ENCODE measurements at regions not wholly inside any gene's neighbourhood (a gene's known extent, or its start where the extent isn't known, plus 50 kb on each side); places are given as distances from the start of the nearest gene placed in this dataset.

GRCh38 chr12:111038077-111038476, 117.7 kb upstream of the MYL2 start:
- no peaks in the 10 kb centered on the region for H3K9me2 ChIP-seq (replicated peaks; ENCODE audit: insufficient read depth)
- no peaks in the 10 kb centered on the region for H3K79me2 ChIP-seq
- H3K27me3 ChIP-seq = peaks cover 62% of the 10 kb centered on the region
- no peak overlapping the region for H3K27ac ChIP-seq
- no peak overlapping the region for H3K4me2 ChIP-seq
- H2AFZ ChIP-seq = no peak overlapping the region
- H3K36me3 ChIP-seq (replicated peaks; ENCODE audit: insufficient read depth, low read depth) = no peaks in the 10 kb centered on the region
- no peak for DNase-seq (ENCODE audit: low spot score)
- H3K9me3 ChIP-seq (ENCODE audit: low read depth) = no peaks in the 10 kb centered on the region
- H3K4me3 ChIP-seq = no peak overlapping the region
- no peaks in the 10 kb centered on the region for H4K20me1 ChIP-seq (ENCODE audit: insufficient read depth, poor library complexity, severe bottlenecking)
- peaks cover 5% of the 10 kb centered on the region for H3K4me1 ChIP-seq (ENCODE audit: insufficient read depth)
- WGBS (ENCODE audit: low lambda C conversion rate, missing lambda C conversion rate) = 80% methylated on average over 6 of the region's 6 CpGs
- TF ChIP-seq CTCF (IDR thresholded peaks at IDR 0.05; ENCODE audit: poor library complexity) (no peak), EZH2phosphoT487 (IDR thresholded peaks at IDR 0.05; ENCODE audit: low read depth, severe bottlenecking, unreplicated experiment) (no peak), EZH2 (IDR thresholded peaks at IDR 0.05; ENCODE audit: borderline replicate concordance) (no peak)

GRCh38 chr12:111037047-111037446, 116.7 kb upstream of the MYL2 start:
- Histone ChIP-seq H3K79me2 (no peaks in the 10 kb centered on the region), H3K4me1 (ENCODE audit: insufficient read depth) (peaks cover 8% of the 10 kb centered on the region), H2AFZ (no peak overlapping the region), H3K27ac (no peak overlapping the region), H3K4me2 (no peak overlapping the region), H3K27me3 (peaks cover 72% of the 10 kb centered on the region), H3K9me2 (replicated peaks; ENCODE audit: insufficient read depth) (no peaks in the 10 kb centered on the region), H3K4me3 (no peak overlapping the region), H3K36me3 (replicated peaks; ENCODE audit: insufficient read depth, low read depth) (no peaks in the 10 kb centered on the region), H4K20me1 (ENCODE audit: insufficient read depth, poor library complexity, severe bottlenecking) (no peaks in the 10 kb centered on the region), H3K9me3 (ENCODE audit: low read depth) (no peaks in the 10 kb centered on the region)
- DNase-seq (ENCODE audit: low spot score) = no peak
- WGBS (ENCODE audit: low lambda C conversion rate, missing lambda C conversion rate) = 76% methylated on average over 23 of the region's 23 CpGs
- TF ChIP-seq EZH2 (IDR thresholded peaks at IDR 0.05; ENCODE audit: borderline replicate concordance) = no peak

GRCh38 chr12:111035578-111036301, 115.4 kb upstream of the MYL2 start:
- Histone ChIP-seq H3K79me2 (no peaks in the 10 kb centered on the region), H4K20me1 (ENCODE audit: insufficient read depth, poor library complexity, severe bottlenecking) (no peaks in the 10 kb centered on the region), H3K4me1 (ENCODE audit: insufficient read depth) (peaks cover 8% of the 10 kb centered on the region), H3K9me2 (replicated peaks; ENCODE audit: insufficient read depth) (no peaks in the 10 kb centered on the region), H3K4me3 (no peak overlapping the region), H2AFZ (no peak overlapping the region), H3K9me3 (ENCODE audit: low read depth) (no peaks in the 10 kb centered on the region), H3K36me3 (replicated peaks; ENCODE audit: insufficient read depth, low read depth) (no peaks in the 10 kb centered on the region), H3K27ac (no peak overlapping the region), H3K27me3 (peaks cover 83% of the 10 kb centered on the region), H3K4me2 (peak overlapping the region; percentile 85)
- TF ChIP-seq EZH2 (IDR thresholded peaks at IDR 0.05; ENCODE audit: borderline replicate concordance) = peak; percentile 98
- no peak for TF ChIP-seq CTCF (IDR thresholded peaks at IDR 0.05; ENCODE audit: poor library complexity)
- TF ChIP-seq EZH2phosphoT487 (IDR thresholded peaks at IDR 0.05; ENCODE audit: low read depth, severe bottlenecking, unreplicated experiment) = peak; percentile 59
- DNase-seq (ENCODE audit: low spot score) = no peak
- WGBS (ENCODE audit: low lambda C conversion rate, missing lambda C conversion rate) = 1% methylated on average over 36 of the region's 36 CpGs

GRCh38 chr12:111034886-111035577, 114.7 kb upstream of the MYL2 start:
- H3K4me2 ChIP-seq = peak overlapping the region; percentile 85
- H3K9me2 ChIP-seq (replicated peaks; ENCODE audit: insufficient read depth) = no peaks in the 10 kb centered on the region
- peaks cover 90% of the 10 kb centered on the region for H3K27me3 ChIP-seq
- WGBS (ENCODE audit: low lambda C conversion rate, missing lambda C conversion rate) = 2% methylated on average over 40 of the region's 50 CpGs
- no peaks in the 10 kb centered on the region for H3K79me2 ChIP-seq
- DNase-seq (ENCODE audit: low spot score) = no peak
- no peak overlapping the region for H3K4me3 ChIP-seq
- H3K27ac ChIP-seq = no peak overlapping the region
- peaks cover 8% of the 10 kb centered on the region for H3K4me1 ChIP-seq (ENCODE audit: insufficient read depth)
- no peaks in the 10 kb centered on the region for H3K36me3 ChIP-seq (replicated peaks; ENCODE audit: insufficient read depth, low read depth)
- no peaks in the 10 kb centered on the region for H3K9me3 ChIP-seq (ENCODE audit: low read depth)
- H2AFZ ChIP-seq = no peak overlapping the region
- TF ChIP-seq EZH2 (IDR thresholded peaks at IDR 0.05; ENCODE audit: borderline replicate concordance) (no peak), EZH2phosphoT487 (IDR thresholded peaks at IDR 0.05; ENCODE audit: low read depth, severe bottlenecking, unreplicated experiment) (peak; percentile 84), CTCF (IDR thresholded peaks at IDR 0.05; ENCODE audit: poor library complexity) (no peak)
- H4K20me1 ChIP-seq (ENCODE audit: insufficient read depth, poor library complexity, severe bottlenecking) = no peaks in the 10 kb centered on the region

Data from hepatocyte (in vitro differentiated cells).